ENCODE measurements at regions not wholly inside any gene's neighbourhood (a gene's known extent, or its start where the extent isn't known, plus 50 kb on each side); places are given as distances from the start of the nearest gene placed in this dataset.

GRCh38 chr14:101620821-101621785 lies 59.8 kb downstream of the DIO3 start:
- no peak for DNase-seq (ENCODE audit: low spot score)

GRCh38 chr14:101622251-101623076 lies 61.2 kb downstream of the DIO3 start:
- no peak overlapping the region for H3K27ac ChIP-seq
- DNase-seq (ENCODE audit: low spot score), result no peak
- no peaks in the 10 kb centered on the region for H3K79me2 ChIP-seq
- H3K9me2 ChIP-seq (replicated peaks; ENCODE audit: insufficient read depth), result no peaks in the 10 kb centered on the region
- H3K36me3 ChIP-seq (replicated peaks; ENCODE audit: insufficient read depth, low read depth), result no peaks in the 10 kb centered on the region
- no peaks in the 10 kb centered on the region for H3K9me3 ChIP-seq (ENCODE audit: low read depth)
- H3K4me1 ChIP-seq (ENCODE audit: insufficient read depth), result no peaks in the 10 kb centered on the region
- H2AFZ ChIP-seq, result no peak overlapping the region
- no peak overlapping the region for H3K4me2 ChIP-seq
- no peak overlapping the region for H3K4me3 ChIP-seq
- WGBS (ENCODE audit: low lambda C conversion rate, missing lambda C conversion rate), result 84% methylated on average over 17 of the region's 18 CpGs
- no peaks in the 10 kb centered on the region for H3K27me3 ChIP-seq
- no peaks in the 10 kb centered on the region for H4K20me1 ChIP-seq (ENCODE audit: insufficient read depth, poor library complexity, severe bottlenecking)
- TF ChIP-seq EZH2 (IDR thresholded peaks at IDR 0.05; ENCODE audit: borderline replicate concordance) (no peak), EZH2phosphoT487 (IDR thresholded peaks at IDR 0.05; ENCODE audit: low read depth, severe bottlenecking, unreplicated experiment) (no peak)
- TF ChIP-seq, protein P1, sequence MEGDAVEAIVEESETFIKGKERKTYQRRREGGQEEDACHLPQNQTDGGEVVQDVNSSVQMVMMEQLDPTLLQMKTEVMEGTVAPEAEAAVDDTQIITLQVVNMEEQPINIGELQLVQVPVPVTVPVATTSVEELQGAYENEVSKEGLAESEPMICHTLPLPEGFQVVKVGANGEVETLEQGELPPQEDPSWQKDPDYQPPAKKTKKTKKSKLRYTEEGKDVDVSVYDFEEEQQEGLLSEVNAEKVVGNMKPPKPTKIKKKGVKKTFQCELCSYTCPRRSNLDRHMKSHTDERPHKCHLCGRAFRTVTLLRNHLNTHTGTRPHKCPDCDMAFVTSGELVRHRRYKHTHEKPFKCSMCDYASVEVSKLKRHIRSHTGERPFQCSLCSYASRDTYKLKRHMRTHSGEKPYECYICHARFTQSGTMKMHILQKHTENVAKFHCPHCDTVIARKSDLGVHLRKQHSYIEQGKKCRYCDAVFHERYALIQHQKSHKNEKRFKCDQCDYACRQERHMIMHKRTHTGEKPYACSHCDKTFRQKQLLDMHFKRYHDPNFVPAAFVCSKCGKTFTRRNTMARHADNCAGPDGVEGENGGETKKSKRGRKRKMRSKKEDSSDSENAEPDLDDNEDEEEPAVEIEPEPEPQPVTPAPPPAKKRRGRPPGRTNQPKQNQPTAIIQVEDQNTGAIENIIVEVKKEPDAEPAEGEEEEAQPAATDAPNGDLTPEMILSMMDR (IDR thresholded peaks at IDR 0.05; ENCODE audit: poor library complexity), result no peak

More at GRCh38 chr14:101620821-101621785, 59.8 kb downstream of the DIO3 start:
- no peaks in the 10 kb centered on the region for H3K4me1 ChIP-seq (ENCODE audit: insufficient read depth)
- no peak overlapping the region for H3K27ac ChIP-seq
- no peaks in the 10 kb centered on the region for H3K27me3 ChIP-seq
- no peak overlapping the region for H3K4me3 ChIP-seq
- H3K9me2 ChIP-seq (replicated peaks; ENCODE audit: insufficient read depth), result no peaks in the 10 kb centered on the region
- no peak overlapping the region for H3K4me2 ChIP-seq
- no peaks in the 10 kb centered on the region for H3K36me3 ChIP-seq (replicated peaks; ENCODE audit: insufficient read depth, low read depth)
- TF ChIP-seq EZH2 (IDR thresholded peaks at IDR 0.05; ENCODE audit: borderline replicate concordance) (no peak), EZH2phosphoT487 (IDR thresholded peaks at IDR 0.05; ENCODE audit: low read depth, severe bottlenecking, unreplicated experiment) (no peak)
- TF ChIP-seq, protein P1 (IDR thresholded peaks at IDR 0.05; ENCODE audit: poor library complexity), result no peak
- WGBS (ENCODE audit: low lambda C conversion rate, missing lambda C conversion rate), result 84% methylated on average over 22 of the region's 22 CpGs
- H4K20me1 ChIP-seq (ENCODE audit: insufficient read depth, poor library complexity, severe bottlenecking), result no peaks in the 10 kb centered on the region
- H3K79me2 ChIP-seq, result no peaks in the 10 kb centered on the region
- no peak overlapping the region for H2AFZ ChIP-seq
- no peaks in the 10 kb centered on the region for H3K9me3 ChIP-seq (ENCODE audit: low read depth)

DNA sequence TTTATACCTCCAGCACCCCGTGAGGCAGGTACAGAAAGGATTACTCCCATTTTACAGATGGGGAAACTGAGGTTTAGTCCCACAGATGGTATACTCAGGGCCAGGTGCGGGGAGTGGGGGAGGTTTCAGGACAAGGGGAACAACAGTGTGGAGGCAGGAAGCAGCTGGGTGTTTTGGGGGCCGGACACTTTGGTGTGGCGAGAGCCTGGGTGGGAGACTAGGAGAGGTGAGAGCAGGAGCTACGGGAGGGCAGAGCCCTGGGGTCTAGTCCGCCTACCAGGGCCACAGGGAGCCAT lies 61.7 kb downstream of the DIO3 start:
- no peak for DNase-seq (ENCODE audit: low spot score)
- no peak for TF ChIP-seq EZH2 (IDR thresholded peaks at IDR 0.05; ENCODE audit: borderline replicate concordance)
- TF ChIP-seq, protein P1 (IDR thresholded peaks at IDR 0.05; ENCODE audit: poor library complexity), result no peak
- TF ChIP-seq EZH2phosphoT487 (IDR thresholded peaks at IDR 0.05; ENCODE audit: low read depth, severe bottlenecking, unreplicated experiment), result no peak
- H2AFZ ChIP-seq, result no peak overlapping the region
- H4K20me1 ChIP-seq (ENCODE audit: insufficient read depth, poor library complexity, severe bottlenecking), result no peaks in the 10 kb centered on the region
- H3K9me3 ChIP-seq (ENCODE audit: low read depth), result no peaks in the 10 kb centered on the region
- no peaks in the 10 kb centered on the region for H3K27me3 ChIP-seq
- H3K79me2 ChIP-seq, result no peaks in the 10 kb centered on the region
- H3K4me2 ChIP-seq, result no peak overlapping the region
- 92% methylated on average over 6 of the region's 6 CpGs for WGBS (ENCODE audit: low lambda C conversion rate, missing lambda C conversion rate)
- no peak overlapping the region for H3K27ac ChIP-seq
- no peaks in the 10 kb centered on the region for H3K9me2 ChIP-seq (replicated peaks; ENCODE audit: insufficient read depth)
- no peaks in the 10 kb centered on the region for H3K36me3 ChIP-seq (replicated peaks; ENCODE audit: insufficient read depth, low read depth)
- peaks cover 1% of the 10 kb centered on the region for H3K4me1 ChIP-seq (ENCODE audit: insufficient read depth)
- H3K4me3 ChIP-seq, result no peak overlapping the region

Measured in hepatocyte (in vitro differentiated cells).